ENCODE measurements at regions not wholly inside any gene's neighbourhood (a gene's known extent, or its start where the extent isn't known, plus 50 kb on each side); places are given as distances from the start of the nearest gene placed in this dataset.
A peak's percentile ranks its signal among the peaks of the same experiment; 100 is the strongest.

- H3K4me3 Mint-ChIP-seq = no peak overlapping the region
- Histone ChIP-seq H3K27me3 (replicated peaks in 1 of 4; ENCODE audit: control extremely low read depth in 1 of 4, control insufficient read depth in 3 of 4, insufficient read depth in 4 of 4, low read length in 3 of 4) (peaks cover 0 to 4% (median 0%) of the 10 kb centered on the region in 4 experiments), H3K4me2 (replicated peaks; ENCODE audit: low read depth, low read length, poor library complexity, severe bottlenecking) (no peak overlapping the region), H3K4me1 (ENCODE audit: control insufficient read depth in 2 of 2, insufficient read depth in 2 of 2, low read length in 2 of 2) (no peaks in the 10 kb centered on the region), H3K79me2 (ENCODE audit: control insufficient read depth, insufficient read depth, low read length) (no peaks in the 10 kb centered on the region), H2AFZ (ENCODE audit: insufficient read depth, low read depth, low read length, poor library complexity, severe bottlenecking) (no peak overlapping the region), H3K4me3 (ENCODE audit: control extremely low read depth in 1 of 5, extremely low read depth in 1 of 5, insufficient read depth in 1 of 5, low read depth in 2 of 5, low read length in 4 of 5) (peak overlapping the region in 1 of 5 experiments; percentile 23), H3K27ac (ENCODE audit: low read length in 2 of 2) (no peak overlapping the region), H3K9me3 (ENCODE audit: control extremely low read depth in 1 of 3, control insufficient read depth in 2 of 3, insufficient read depth in 1 of 3, low read length in 2 of 3) (peaks cover 1 to 16% (median 13%) of the 10 kb centered on the region in 3 donors), H3K9ac (ENCODE audit: low read length) (no peak overlapping the region), H3K36me3 (replicated peaks in 1 of 2; ENCODE audit: control extremely low read depth in 1 of 2, control insufficient read depth in 1 of 2, extremely low read depth in 1 of 2, insufficient read depth in 2 of 2, low read length in 1 of 2) (no peaks in the 10 kb centered on the region), H4K20me1 (ENCODE audit: control insufficient read depth, insufficient read depth, low read length, poor library complexity, severe bottlenecking) (no peaks in the 10 kb centered on the region)
- H3K9me3 Mint-ChIP-seq (ENCODE audit: insufficient read depth) = peaks cover 19% of the 10 kb centered on the region
- WGBS (ENCODE audit: insufficient coverage) = 89% methylated on average over 1 of the region's 2 CpGs
- DNase-seq (no peak), ATAC-seq (ENCODE audit: low read depth) (no peak)
- CTCF ChIA-PET = no interaction called here
- POLR2A ChIA-PET = no interaction called here
- intact Hi-C loops (cut with micrococcal nuclease) = no loop called here
- peaks cover 13% of the 10 kb centered on the region for H3K4me1 Mint-ChIP-seq
- H3K27ac Mint-ChIP-seq = no peak overlapping the region
- H3K27me3 Mint-ChIP-seq = peaks cover 34% of the 10 kb centered on the region
- no peak for TF ChIP-seq EZH2 (IDR thresholded peaks at IDR 0.05; ENCODE audit: borderline replicate concordance, insufficient read depth, low read depth, low read length, poor library complexity, severe bottlenecking)
- TF ChIP-seq, protein P1, sequence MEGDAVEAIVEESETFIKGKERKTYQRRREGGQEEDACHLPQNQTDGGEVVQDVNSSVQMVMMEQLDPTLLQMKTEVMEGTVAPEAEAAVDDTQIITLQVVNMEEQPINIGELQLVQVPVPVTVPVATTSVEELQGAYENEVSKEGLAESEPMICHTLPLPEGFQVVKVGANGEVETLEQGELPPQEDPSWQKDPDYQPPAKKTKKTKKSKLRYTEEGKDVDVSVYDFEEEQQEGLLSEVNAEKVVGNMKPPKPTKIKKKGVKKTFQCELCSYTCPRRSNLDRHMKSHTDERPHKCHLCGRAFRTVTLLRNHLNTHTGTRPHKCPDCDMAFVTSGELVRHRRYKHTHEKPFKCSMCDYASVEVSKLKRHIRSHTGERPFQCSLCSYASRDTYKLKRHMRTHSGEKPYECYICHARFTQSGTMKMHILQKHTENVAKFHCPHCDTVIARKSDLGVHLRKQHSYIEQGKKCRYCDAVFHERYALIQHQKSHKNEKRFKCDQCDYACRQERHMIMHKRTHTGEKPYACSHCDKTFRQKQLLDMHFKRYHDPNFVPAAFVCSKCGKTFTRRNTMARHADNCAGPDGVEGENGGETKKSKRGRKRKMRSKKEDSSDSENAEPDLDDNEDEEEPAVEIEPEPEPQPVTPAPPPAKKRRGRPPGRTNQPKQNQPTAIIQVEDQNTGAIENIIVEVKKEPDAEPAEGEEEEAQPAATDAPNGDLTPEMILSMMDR (IDR thresholded peaks at IDR 0.05) = no peak
Observed at GRCh38 chr7:106345421-106346166, 60.8 kb upstream of the NAMPT start.

GRCh38 chr7:106344861-106345260, 60.1 kb upstream of the NAMPT start:
- Mint-ChIP-seq H3K4me3 (no peak overlapping the region), H3K27ac (no peak overlapping the region), H3K27me3 (peaks cover 37% of the 10 kb centered on the region), H3K9me3 (ENCODE audit: insufficient read depth) (peaks cover 19% of the 10 kb centered on the region), H3K4me1 (peaks cover 13% of the 10 kb centered on the region)
- Histone ChIP-seq H3K4me2 (replicated peaks; ENCODE audit: low read depth, low read length, poor library complexity, severe bottlenecking) (no peak overlapping the region), H2AFZ (ENCODE audit: insufficient read depth, low read depth, low read length, poor library complexity, severe bottlenecking) (no peak overlapping the region), H3K27ac (ENCODE audit: low read length in 2 of 2) (no peak overlapping the region), H3K4me1 (ENCODE audit: control insufficient read depth in 2 of 2, insufficient read depth in 2 of 2, low read length in 2 of 2) (no peaks in the 10 kb centered on the region), H3K36me3 (replicated peaks in 1 of 2; ENCODE audit: control extremely low read depth in 1 of 2, control insufficient read depth in 1 of 2, extremely low read depth in 1 of 2, insufficient read depth in 2 of 2, low read length in 1 of 2) (no peaks in the 10 kb centered on the region), H3K4me3 (ENCODE audit: control extremely low read depth in 1 of 5, extremely low read depth in 1 of 5, insufficient read depth in 1 of 5, low read depth in 2 of 5, low read length in 4 of 5) (no peak overlapping the region), H4K20me1 (ENCODE audit: control insufficient read depth, insufficient read depth, low read length, poor library complexity, severe bottlenecking) (no peaks in the 10 kb centered on the region), H3K9me3 (ENCODE audit: control extremely low read depth in 1 of 3, control insufficient read depth in 2 of 3, insufficient read depth in 1 of 3, low read length in 2 of 3) (peaks cover 0 to 16% (median 11%) of the 10 kb centered on the region in 3 donors), H3K79me2 (ENCODE audit: control insufficient read depth, insufficient read depth, low read length) (no peaks in the 10 kb centered on the region), H3K9ac (ENCODE audit: low read length) (no peak overlapping the region), H3K27me3 (replicated peaks in 1 of 4; ENCODE audit: control extremely low read depth in 1 of 4, control insufficient read depth in 3 of 4, insufficient read depth in 4 of 4, low read length in 3 of 4) (peaks cover 0 to 4% (median 0%) of the 10 kb centered on the region in 4 experiments)
- intact Hi-C loops (cut with micrococcal nuclease) = no loop called here
- ATAC-seq (ENCODE audit: low read depth) (no peak), DNase-seq (no peak)
- 100% methylated on average over 2 of the region's 4 CpGs for WGBS (ENCODE audit: insufficient coverage)
- no peak for TF ChIP-seq EZH2 (IDR thresholded peaks at IDR 0.05; ENCODE audit: borderline replicate concordance, insufficient read depth, low read depth, low read length, poor library complexity, severe bottlenecking)
- TF ChIP-seq, protein P1 (IDR thresholded peaks at IDR 0.05) = no peak
- ChIA-PET POLR2A (no interaction called here), CTCF (no interaction called here)
